ENCODE measurements at regions not wholly inside any gene's neighbourhood (a gene's known extent, or its start where the extent isn't known, plus 50 kb on each side); places are given as distances from the start of the nearest gene placed in this dataset.

DNA sequence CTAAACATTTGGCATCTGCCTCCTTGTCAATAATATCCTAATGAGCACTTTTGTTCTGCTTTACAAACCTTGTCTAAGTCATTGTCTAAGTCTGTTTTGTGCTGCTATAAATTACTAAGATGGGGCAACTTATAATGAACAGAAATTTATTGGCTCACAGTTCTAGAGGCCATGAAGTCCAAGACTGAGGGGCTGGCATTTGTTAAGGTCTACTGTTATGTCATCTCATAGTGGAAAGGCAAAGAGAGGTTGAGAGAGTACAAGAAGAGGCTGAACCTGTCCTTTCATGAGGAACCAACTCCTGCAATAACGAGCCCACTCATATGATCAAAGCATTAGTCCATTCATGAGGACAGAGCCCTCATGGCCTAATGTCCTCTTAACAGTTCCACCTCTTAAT, 72.7 kb upstream of the KLF12 start:
- Histone ChIP-seq H3K36me3 (no peaks in the 10 kb centered on the region), H3K27me3 (ENCODE audit: low read depth) (no peaks in the 10 kb centered on the region), H3K9me3 (no peaks in the 10 kb centered on the region), H3K27ac (no peak overlapping the region), H3K4me3 (no peak overlapping the region), H3K4me1 (no peaks in the 10 kb centered on the region)
- no peak for ATAC-seq
- DNase-seq, result no peak
- TF ChIP-seq, protein P1, sequence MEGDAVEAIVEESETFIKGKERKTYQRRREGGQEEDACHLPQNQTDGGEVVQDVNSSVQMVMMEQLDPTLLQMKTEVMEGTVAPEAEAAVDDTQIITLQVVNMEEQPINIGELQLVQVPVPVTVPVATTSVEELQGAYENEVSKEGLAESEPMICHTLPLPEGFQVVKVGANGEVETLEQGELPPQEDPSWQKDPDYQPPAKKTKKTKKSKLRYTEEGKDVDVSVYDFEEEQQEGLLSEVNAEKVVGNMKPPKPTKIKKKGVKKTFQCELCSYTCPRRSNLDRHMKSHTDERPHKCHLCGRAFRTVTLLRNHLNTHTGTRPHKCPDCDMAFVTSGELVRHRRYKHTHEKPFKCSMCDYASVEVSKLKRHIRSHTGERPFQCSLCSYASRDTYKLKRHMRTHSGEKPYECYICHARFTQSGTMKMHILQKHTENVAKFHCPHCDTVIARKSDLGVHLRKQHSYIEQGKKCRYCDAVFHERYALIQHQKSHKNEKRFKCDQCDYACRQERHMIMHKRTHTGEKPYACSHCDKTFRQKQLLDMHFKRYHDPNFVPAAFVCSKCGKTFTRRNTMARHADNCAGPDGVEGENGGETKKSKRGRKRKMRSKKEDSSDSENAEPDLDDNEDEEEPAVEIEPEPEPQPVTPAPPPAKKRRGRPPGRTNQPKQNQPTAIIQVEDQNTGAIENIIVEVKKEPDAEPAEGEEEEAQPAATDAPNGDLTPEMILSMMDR (IDR thresholded peaks at IDR 0.05), result no peak
- intact Hi-C loops (cut with DNase I), result no loop called here

DNA sequence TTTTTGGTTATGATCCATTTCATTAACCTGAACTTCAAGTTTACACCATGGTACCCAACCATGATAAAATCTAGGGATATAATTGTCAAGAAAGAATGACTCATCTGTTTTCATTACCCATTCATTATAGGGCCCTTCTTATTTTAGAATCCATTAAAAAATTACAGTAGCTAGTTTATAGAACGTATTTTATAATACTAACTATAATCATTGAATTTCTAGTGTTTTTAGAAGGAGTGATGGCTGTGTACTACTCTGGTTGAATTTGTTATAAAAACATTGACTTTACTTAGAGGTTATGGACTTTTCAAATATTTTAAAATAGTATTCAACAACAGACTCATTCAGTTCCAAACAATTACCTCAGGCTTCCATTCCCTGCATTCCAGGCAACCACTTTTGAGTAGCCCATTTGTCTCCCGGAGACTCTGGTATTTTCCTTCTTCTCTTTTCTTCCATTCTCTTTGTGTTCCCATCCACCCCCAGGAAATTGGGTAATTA, 71.9 kb upstream of the KLF12 start:
- TF ChIP-seq, protein P1 (IDR thresholded peaks at IDR 0.05), result no peak
- intact Hi-C loops (cut with DNase I), result no loop called here
- DNase-seq (no peak), ATAC-seq (no peak)
- no peaks in the 10 kb centered on the region for H3K36me3 ChIP-seq
- no peaks in the 10 kb centered on the region for H3K27me3 ChIP-seq (ENCODE audit: low read depth)
- H3K27ac ChIP-seq, result no peak overlapping the region
- no peaks in the 10 kb centered on the region for H3K4me1 ChIP-seq
- no peak overlapping the region for H3K4me3 ChIP-seq
- no peaks in the 10 kb centered on the region for H3K9me3 ChIP-seq

DNA sequence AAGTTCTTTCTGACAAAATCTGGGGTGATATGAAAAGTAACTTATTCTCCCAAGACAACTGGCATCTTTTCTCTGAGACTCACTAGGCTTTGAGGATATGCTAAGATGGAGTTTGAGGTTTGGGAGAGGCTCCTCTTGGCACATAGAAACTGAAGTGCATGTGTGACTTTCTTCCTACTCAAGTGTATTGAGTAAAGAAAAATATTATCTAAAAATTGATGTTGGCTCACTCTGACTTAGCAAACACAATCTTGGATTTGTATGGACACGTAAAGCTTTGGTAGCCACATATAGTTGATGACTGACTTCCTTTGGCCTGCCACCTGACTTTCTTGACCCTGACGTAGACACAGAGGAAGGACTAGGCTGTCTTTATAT, 71.1 kb upstream of the KLF12 start:
- DNase-seq, result no peak
- Histone ChIP-seq H3K4me1 (no peaks in the 10 kb centered on the region), H3K36me3 (no peaks in the 10 kb centered on the region), H3K27ac (no peak overlapping the region), H3K9me3 (no peaks in the 10 kb centered on the region), H3K27me3 (ENCODE audit: low read depth) (no peaks in the 10 kb centered on the region), H3K4me3 (no peak overlapping the region)
- ATAC-seq, result no peak
- intact Hi-C loops (cut with DNase I), result no loop called here
- TF ChIP-seq, protein P1 (IDR thresholded peaks at IDR 0.05), result no peak

DNA sequence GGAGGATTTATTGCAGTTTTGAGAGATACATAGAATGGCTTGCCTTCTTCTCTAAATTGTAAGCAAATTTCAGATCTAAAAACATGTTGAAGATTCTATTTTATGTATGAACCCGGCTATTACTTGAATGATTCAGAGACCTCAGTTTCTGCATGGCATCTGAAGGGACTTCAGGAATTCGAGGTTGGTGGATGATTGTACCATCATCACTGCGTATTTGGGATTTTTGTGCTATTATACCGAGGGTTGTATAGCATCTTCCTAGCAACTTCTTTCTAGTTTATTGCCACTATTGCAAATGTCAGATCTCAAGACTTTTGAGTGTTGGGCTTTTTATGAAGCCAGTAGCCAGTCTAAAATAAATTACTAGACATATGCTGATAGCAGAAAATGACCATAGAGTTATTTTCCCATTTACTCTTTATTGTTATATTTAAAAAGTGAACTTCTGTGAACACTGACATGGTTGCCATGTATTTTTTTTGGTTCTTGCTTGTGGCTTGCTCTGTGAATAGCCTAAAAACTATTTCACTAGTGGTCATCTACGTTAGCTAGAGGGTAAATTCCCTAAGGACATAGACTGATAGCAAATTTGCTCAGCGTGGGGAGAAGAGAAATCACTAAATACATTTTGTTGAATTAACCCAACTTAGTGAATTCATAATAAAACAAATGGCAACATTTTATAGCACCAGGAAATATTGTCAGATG, 70.6 kb upstream of the KLF12 start:
- no peak for ATAC-seq
- intact Hi-C loops (cut with DNase I), result no loop called here

GRCh38 chr13:74203576-74203975, 69.4 kb upstream of the KLF12 start:
- Histone ChIP-seq H3K4me3 (no peak overlapping the region), H3K4me1 (no peaks in the 10 kb centered on the region), H3K9me3 (no peaks in the 10 kb centered on the region), H3K27me3 (ENCODE audit: low read depth) (no peaks in the 10 kb centered on the region), H3K27ac (no peak overlapping the region), H3K36me3 (no peaks in the 10 kb centered on the region)
- ATAC-seq, result no peak
- no peak for DNase-seq
- intact Hi-C loops (cut with DNase I), result no loop called here
- TF ChIP-seq, protein P1 (IDR thresholded peaks at IDR 0.05), result no peak

More for the DNA sequence above, 70.6 kb upstream of the KLF12 start:
- Histone ChIP-seq H3K4me3 (no peak overlapping the region), H3K9me3 (no peaks in the 10 kb centered on the region), H3K36me3 (no peaks in the 10 kb centered on the region), H3K27ac (no peak overlapping the region), H3K4me1 (no peaks in the 10 kb centered on the region), H3K27me3 (ENCODE audit: low read depth) (no peaks in the 10 kb centered on the region)
- no peak for DNase-seq
- TF ChIP-seq, protein P1 (IDR thresholded peaks at IDR 0.05), result no peak

Measured in lower lobe of right lung (tissue), 2 donors.